ENCODE measurements at regions not wholly inside any gene's neighbourhood (a gene's known extent, or its start where the extent isn't known, plus 50 kb on each side); places are given as distances from the start of the nearest gene placed in this dataset.

DNA sequence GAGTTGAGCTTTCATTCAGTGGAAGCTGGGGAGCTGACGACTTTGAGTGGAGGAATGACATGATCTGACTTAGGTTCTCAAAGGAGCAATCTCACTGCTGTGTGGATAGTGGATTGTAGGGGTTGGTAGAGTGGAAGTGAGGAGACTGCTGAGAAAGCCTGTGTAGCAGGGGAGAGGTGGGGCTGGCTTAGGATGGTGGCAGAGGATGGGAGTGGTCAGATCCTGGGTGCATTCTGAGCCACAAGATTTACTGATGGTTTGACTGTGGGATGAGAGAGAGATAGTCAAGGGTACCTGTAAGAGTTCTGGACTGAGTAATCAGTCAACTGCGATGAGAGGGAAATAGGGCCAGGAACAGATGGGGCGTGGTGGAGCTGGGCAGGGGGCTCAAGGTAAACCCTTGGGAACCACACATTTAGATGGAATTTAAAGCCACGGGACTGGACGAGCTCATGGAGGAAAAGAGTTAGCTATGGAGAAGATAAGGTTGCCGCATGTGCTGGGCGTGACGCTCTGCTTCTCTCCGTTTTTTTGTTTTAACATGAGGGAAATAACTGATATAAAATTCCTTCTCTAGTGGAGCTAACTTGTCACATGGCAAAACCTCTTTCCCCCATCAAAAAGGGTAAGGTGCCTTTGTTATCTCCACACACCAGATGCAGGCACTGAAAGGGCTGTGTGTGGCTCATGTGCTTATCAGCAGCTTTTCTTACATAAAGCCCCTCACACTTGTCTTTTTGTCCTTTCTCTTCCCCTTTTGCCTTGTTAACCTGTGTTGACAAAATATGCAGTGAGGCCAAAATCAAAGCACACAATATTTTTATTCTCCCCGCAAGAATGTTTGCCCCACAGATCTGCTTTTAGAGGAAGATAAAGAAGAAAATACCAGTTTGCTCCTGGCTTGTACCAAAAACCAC is 379.8 kb downstream of the TSN start (continued):
- no peak for TF ChIP-seq MITF (IDR thresholded peaks at IDR 0.05)
- TF ChIP-seq HSF4 (CRISPR knock-in tag; IDR thresholded peaks at IDR 0.05; ENCODE audit: borderline replicate concordance): no peak
- no peak for TF ChIP-seq ELF4 (CRISPR knock-in tag; IDR thresholded peaks at IDR 0.05)
- TF ChIP-seq CHD2 (IDR thresholded peaks at IDR 0.05; ENCODE audit: low read depth, low read length): no peak
- peak; percentile 91 for TF ChIP-seq SOX6 (IDR thresholded peaks at IDR 0.05)
- TF ChIP-seq ZNF707 (CRISPR knock-in tag; conservative IDR thresholded peaks at IDR 0.05): no peak
- no peak for TF ChIP-seq MXI1 (IDR thresholded peaks at IDR 0.05; ENCODE audit: low read depth, low read length)
- no peak for TF ChIP-seq MYBL2 (IDR thresholded peaks at IDR 0.05; ENCODE audit: low read depth)
- TF ChIP-seq MYBL2 (CRISPR knock-in tag; IDR thresholded peaks at IDR 0.05; ENCODE audit: borderline replicate concordance): no peak
- no peak for TF ChIP-seq HOXB6 (CRISPR knock-in tag; IDR thresholded peaks at IDR 0.05; ENCODE audit: borderline replicate concordance)
- TF ChIP-seq PRPF4 (IDR thresholded peaks at IDR 0.05; ENCODE audit: insufficient read depth, low read depth, low read length, poor library complexity, severe bottlenecking): no peak
- no peak for TF ChIP-seq RFX7 (CRISPR knock-in tag; IDR thresholded peaks at IDR 0.05)
- TF ChIP-seq, protein P1, sequence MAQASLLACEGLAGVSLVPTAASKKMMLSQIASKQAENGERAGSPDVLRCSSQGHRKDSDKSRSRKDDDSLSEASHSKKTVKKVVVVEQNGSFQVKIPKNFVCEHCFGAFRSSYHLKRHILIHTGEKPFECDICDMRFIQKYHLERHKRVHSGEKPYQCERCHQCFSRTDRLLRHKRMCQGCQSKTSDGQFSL (CRISPR knock-in tag; IDR thresholded peaks at IDR 0.05): no peak
- TF ChIP-seq, protein P1 (tag; IDR thresholded peaks at IDR 0.05): no peak
- TF ChIP-seq E2F4 (CRISPR knock-in tag; IDR thresholded peaks at IDR 0.05; ENCODE audit: low read depth): no peak
- TF ChIP-seq SPI1 (IDR thresholded peaks at IDR 0.05; ENCODE audit: borderline replicate concordance, low read depth, low read length): peak; percentile 61; the same call in 1 of the 2 replicates
- TF ChIP-seq, protein P2, sequence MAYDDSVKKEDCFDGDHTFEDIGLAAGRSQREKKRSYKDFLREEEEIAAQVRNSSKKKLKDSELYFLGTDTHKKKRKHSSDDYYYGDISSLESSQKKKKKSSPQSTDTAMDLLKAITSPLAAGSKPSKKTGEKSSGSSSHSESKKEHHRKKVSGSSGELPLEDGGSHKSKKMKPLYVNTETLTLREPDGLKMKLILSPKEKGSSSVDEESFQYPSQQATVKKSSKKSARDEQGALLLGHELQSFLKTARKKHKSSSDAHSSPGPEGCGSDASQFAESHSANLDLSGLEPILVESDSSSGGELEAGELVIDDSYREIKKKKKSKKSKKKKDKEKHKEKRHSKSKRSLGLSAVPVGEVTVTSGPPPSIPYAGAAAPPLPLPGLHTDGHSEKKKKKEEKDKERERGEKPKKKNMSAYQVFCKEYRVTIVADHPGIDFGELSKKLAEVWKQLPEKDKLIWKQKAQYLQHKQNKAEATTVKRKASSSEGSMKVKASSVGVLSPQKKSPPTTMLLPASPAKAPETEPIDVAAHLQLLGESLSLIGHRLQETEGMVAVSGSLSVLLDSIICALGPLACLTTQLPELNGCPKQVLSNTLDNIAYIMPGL (CRISPR knock-in tag; IDR thresholded peaks at IDR 0.05): no peak
- no peak for TF ChIP-seq ZNF445 (CRISPR knock-in tag; IDR thresholded peaks at IDR 0.05; ENCODE audit: low read depth)
- TF ChIP-seq KLF10 (CRISPR knock-in tag; IDR thresholded peaks at IDR 0.05): no peak
- TF ChIP-seq CREM (IDR thresholded peaks at IDR 0.05; ENCODE audit: low read depth): 0 out of 2 replicates have a peak, but pooled peaks have one; percentile 15
- no peak for TF ChIP-seq ZBTB17 (CRISPR knock-in tag; IDR thresholded peaks at IDR 0.05)
- no peak for TF ChIP-seq ATF6 (CRISPR knock-in tag; IDR thresholded peaks at IDR 0.05)
